ENCODE measurements at regions not wholly inside any gene's neighbourhood (a gene's known extent, or its start where the extent isn't known, plus 50 kb on each side); places are given as distances from the start of the nearest gene placed in this dataset.

DNA sequence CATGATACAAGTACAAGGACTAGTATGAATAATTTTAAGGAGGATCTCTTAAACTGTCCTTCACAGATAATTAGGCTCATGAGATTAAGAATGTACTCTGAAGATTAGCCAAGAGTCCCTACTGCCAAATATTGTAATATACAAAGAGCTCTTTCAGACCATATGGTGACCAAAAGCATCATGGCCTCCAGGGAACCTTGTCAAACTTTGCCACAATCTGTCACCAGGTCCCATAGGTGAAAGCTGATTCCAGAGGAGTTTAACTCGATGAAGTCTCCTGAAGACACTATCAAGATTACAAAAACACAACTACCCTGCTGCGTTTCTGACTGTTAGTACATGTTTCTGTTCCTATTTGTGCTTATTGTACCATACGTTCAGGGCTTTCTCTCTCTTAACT is 395.4 kb upstream of the ITGA1 start:
- no peaks in the 10 kb centered on the region for H3K36me3 ChIP-seq (replicated peaks; ENCODE audit: insufficient read depth, low read length)
- H3K4me2 ChIP-seq (ENCODE audit: low read depth, low read length), result no peak overlapping the region
- H3F3A ChIP-seq (ENCODE audit: insufficient read depth, low read length), result no peaks in the 10 kb centered on the region
- H3K27ac ChIP-seq (ENCODE audit: low read length), result no peak overlapping the region
- no peak for DNase-seq
- no peaks in the 10 kb centered on the region for H3K79me2 ChIP-seq (ENCODE audit: low read length)
- H3K4me3 ChIP-seq (ENCODE audit: low read length), result no peak overlapping the region
- no peak for TF ChIP-seq EZH2 (optimal IDR thresholded peaks at IDR 0.05; ENCODE audit: low read depth, low read length)
- TF ChIP-seq EZH2phosphoT487 (IDR thresholded peaks at IDR 0.05; ENCODE audit: low read length), result no peak
- TF ChIP-seq, protein P1, sequence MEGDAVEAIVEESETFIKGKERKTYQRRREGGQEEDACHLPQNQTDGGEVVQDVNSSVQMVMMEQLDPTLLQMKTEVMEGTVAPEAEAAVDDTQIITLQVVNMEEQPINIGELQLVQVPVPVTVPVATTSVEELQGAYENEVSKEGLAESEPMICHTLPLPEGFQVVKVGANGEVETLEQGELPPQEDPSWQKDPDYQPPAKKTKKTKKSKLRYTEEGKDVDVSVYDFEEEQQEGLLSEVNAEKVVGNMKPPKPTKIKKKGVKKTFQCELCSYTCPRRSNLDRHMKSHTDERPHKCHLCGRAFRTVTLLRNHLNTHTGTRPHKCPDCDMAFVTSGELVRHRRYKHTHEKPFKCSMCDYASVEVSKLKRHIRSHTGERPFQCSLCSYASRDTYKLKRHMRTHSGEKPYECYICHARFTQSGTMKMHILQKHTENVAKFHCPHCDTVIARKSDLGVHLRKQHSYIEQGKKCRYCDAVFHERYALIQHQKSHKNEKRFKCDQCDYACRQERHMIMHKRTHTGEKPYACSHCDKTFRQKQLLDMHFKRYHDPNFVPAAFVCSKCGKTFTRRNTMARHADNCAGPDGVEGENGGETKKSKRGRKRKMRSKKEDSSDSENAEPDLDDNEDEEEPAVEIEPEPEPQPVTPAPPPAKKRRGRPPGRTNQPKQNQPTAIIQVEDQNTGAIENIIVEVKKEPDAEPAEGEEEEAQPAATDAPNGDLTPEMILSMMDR (IDR thresholded peaks at IDR 0.05; ENCODE audit: low read length), result no peak
- H3K9ac ChIP-seq (ENCODE audit: low read length), result no peak overlapping the region
- H3K9me2 ChIP-seq (replicated peaks; ENCODE audit: insufficient read depth, low read length), result no peaks in the 10 kb centered on the region
- no peaks in the 10 kb centered on the region for H3K9me3 ChIP-seq (replicated peaks; ENCODE audit: insufficient read depth, low read length)
- no peaks in the 10 kb centered on the region for H3K27me3 ChIP-seq (replicated peaks; ENCODE audit: insufficient read depth, low read length)
- no peaks in the 10 kb centered on the region for H4K20me1 ChIP-seq (ENCODE audit: insufficient read depth, low read length)
- H2AFZ ChIP-seq (ENCODE audit: low read length), result no peak overlapping the region
- no peaks in the 10 kb centered on the region for H3K4me1 ChIP-seq (ENCODE audit: low read length)

DNA sequence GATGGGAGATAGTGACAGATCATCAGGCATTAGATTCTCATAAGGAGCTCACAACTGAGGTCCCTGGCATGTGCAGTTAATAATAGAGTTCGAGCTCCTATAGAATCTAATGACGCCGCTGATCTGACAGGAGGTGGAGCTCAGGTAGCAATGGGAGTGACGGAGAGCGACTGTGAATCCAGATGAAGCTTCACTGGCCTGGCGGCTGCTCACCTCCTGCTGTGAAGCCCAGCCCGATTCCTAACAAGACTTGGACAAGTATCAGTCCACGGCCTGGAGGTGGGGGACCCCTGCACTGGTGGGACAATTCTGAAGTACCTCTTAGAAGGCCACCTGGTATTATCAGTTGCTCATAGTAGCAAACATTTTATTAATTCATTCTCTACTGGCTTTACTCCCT is 377.9 kb upstream of the ITGA1 start:
- H4K20me1 ChIP-seq (ENCODE audit: insufficient read depth, low read length), result no peaks in the 10 kb centered on the region
- H2AFZ ChIP-seq (ENCODE audit: low read length), result no peak overlapping the region
- H3K27me3 ChIP-seq (replicated peaks; ENCODE audit: insufficient read depth, low read length), result no peaks in the 10 kb centered on the region
- no peak overlapping the region for H3K27ac ChIP-seq (ENCODE audit: low read length)
- H3F3A ChIP-seq (ENCODE audit: insufficient read depth, low read length), result no peaks in the 10 kb centered on the region
- H3K79me2 ChIP-seq (ENCODE audit: low read length), result no peaks in the 10 kb centered on the region
- no peaks in the 10 kb centered on the region for H3K36me3 ChIP-seq (replicated peaks; ENCODE audit: insufficient read depth, low read length)
- H3K9ac ChIP-seq (ENCODE audit: low read length), result no peak overlapping the region
- no peak overlapping the region for H3K4me2 ChIP-seq (ENCODE audit: low read depth, low read length)
- no peak for DNase-seq
- TF ChIP-seq, protein P1 (IDR thresholded peaks at IDR 0.05; ENCODE audit: low read length), result no peak
- no peak for TF ChIP-seq EZH2phosphoT487 (IDR thresholded peaks at IDR 0.05; ENCODE audit: low read length)
- no peak for TF ChIP-seq EZH2 (optimal IDR thresholded peaks at IDR 0.05; ENCODE audit: low read depth, low read length)
- no peaks in the 10 kb centered on the region for H3K9me3 ChIP-seq (replicated peaks; ENCODE audit: insufficient read depth, low read length)
- H3K9me2 ChIP-seq (replicated peaks; ENCODE audit: insufficient read depth, low read length), result no peaks in the 10 kb centered on the region
- no peak overlapping the region for H3K4me3 ChIP-seq (ENCODE audit: low read length)
- H3K4me1 ChIP-seq (ENCODE audit: low read length), result no peaks in the 10 kb centered on the region

DNA sequence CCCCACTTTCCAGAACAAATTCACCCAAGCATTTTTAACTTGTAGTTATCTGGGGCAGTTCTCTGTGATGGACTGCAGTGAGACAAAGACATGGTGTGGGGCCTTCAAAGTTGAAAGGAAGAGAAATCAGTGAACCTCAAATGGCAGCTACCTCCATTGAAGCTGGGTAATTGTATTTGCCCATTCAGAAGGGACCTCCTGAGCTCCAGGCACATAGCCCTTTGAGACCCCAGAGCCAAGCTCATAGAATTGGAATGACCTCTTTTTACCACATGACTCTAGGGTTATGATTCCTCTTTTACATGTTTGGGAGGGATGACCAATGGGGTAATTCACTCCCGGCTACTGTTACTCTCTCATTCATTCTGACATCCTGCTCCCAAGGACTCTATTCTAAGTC is 368.4 kb upstream of the ITGA1 start:
- no peak overlapping the region for H3K4me2 ChIP-seq (ENCODE audit: low read depth, low read length)
- H3K79me2 ChIP-seq (ENCODE audit: low read length), result no peaks in the 10 kb centered on the region
- H3K4me3 ChIP-seq (ENCODE audit: low read length), result no peak overlapping the region

More for the DNA sequence above, 368.4 kb upstream of the ITGA1 start:
- Histone ChIP-seq H3K36me3 (replicated peaks; ENCODE audit: insufficient read depth, low read length) (no peaks in the 10 kb centered on the region), H4K20me1 (ENCODE audit: insufficient read depth, low read length) (no peaks in the 10 kb centered on the region), H3K27me3 (replicated peaks; ENCODE audit: insufficient read depth, low read length) (no peaks in the 10 kb centered on the region), H3K9me3 (replicated peaks; ENCODE audit: insufficient read depth, low read length) (no peaks in the 10 kb centered on the region), H3F3A (ENCODE audit: insufficient read depth, low read length) (no peaks in the 10 kb centered on the region), H3K9me2 (replicated peaks; ENCODE audit: insufficient read depth, low read length) (no peaks in the 10 kb centered on the region), H3K27ac (ENCODE audit: low read length) (no peak overlapping the region), H3K9ac (ENCODE audit: low read length) (no peak overlapping the region), H3K4me1 (ENCODE audit: low read length) (no peaks in the 10 kb centered on the region), H2AFZ (ENCODE audit: low read length) (no peak overlapping the region)
- no peak for TF ChIP-seq EZH2 (optimal IDR thresholded peaks at IDR 0.05; ENCODE audit: low read depth, low read length)
- TF ChIP-seq EZH2phosphoT487 (IDR thresholded peaks at IDR 0.05; ENCODE audit: low read length), result no peak
- TF ChIP-seq, protein P1 (IDR thresholded peaks at IDR 0.05; ENCODE audit: low read length), result no peak
- no peak for DNase-seq
